ENCODE measurements at regions not wholly inside any gene's neighbourhood (a gene's known extent, or its start where the extent isn't known, plus 50 kb on each side); places are given as distances from the start of the nearest gene placed in this dataset.

GRCh38 chr17:53629188-53629587, 193.5 kb upstream of the KIF2B start:
- TF ChIP-seq, protein P1, sequence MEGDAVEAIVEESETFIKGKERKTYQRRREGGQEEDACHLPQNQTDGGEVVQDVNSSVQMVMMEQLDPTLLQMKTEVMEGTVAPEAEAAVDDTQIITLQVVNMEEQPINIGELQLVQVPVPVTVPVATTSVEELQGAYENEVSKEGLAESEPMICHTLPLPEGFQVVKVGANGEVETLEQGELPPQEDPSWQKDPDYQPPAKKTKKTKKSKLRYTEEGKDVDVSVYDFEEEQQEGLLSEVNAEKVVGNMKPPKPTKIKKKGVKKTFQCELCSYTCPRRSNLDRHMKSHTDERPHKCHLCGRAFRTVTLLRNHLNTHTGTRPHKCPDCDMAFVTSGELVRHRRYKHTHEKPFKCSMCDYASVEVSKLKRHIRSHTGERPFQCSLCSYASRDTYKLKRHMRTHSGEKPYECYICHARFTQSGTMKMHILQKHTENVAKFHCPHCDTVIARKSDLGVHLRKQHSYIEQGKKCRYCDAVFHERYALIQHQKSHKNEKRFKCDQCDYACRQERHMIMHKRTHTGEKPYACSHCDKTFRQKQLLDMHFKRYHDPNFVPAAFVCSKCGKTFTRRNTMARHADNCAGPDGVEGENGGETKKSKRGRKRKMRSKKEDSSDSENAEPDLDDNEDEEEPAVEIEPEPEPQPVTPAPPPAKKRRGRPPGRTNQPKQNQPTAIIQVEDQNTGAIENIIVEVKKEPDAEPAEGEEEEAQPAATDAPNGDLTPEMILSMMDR (conservative IDR thresholded peaks at IDR 0.05 in 1 of 2, IDR thresholded peaks at IDR 0.05 in 1 of 2; ENCODE audit: low read depth in 1 of 2, low read length in 2 of 2), result no peak
- no peak for TF ChIP-seq EZH2 (IDR thresholded peaks at IDR 0.05; ENCODE audit: low read length, missing control alignments)
